GM18868 (cell line): ENCODE measurements at regions not wholly inside any gene's neighbourhood (a gene's known extent, or its start where the extent isn't known, plus 50 kb on each side); places are given as distances from the start of the nearest gene placed in this dataset.

Experiments
- ATAC-seq: cut with Tn5 transposase; IDR thresholded peaks from one replicate; pipeline ENCODE4 v1.9.1; 2021; ENCODE audit warnings: mild to moderate bottlenecking, moderate library complexity; ENCODE audit not compliant: unreplicated experiment

DNA sequence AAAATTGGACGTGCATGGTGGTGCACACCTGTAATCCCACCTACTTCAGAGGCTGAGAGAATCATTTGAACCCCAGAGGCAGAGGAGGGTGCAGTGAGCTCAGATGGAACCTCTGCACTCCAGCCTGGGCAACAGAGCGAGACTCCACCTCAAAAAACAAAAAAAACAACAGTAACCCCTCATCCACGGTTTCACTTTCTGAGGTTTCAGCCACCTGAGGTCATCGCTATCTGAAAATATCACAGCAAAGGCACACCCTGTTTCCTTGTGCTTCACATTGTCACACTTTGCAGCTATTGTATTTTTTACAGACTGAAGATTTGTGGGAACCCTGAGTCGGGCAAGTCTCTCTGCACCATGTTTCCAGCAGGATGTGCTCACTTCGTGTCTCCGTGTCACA is 54.1 kb upstream of the FOXQ1 start:
- ATAC-seq, result no peak

DNA sequence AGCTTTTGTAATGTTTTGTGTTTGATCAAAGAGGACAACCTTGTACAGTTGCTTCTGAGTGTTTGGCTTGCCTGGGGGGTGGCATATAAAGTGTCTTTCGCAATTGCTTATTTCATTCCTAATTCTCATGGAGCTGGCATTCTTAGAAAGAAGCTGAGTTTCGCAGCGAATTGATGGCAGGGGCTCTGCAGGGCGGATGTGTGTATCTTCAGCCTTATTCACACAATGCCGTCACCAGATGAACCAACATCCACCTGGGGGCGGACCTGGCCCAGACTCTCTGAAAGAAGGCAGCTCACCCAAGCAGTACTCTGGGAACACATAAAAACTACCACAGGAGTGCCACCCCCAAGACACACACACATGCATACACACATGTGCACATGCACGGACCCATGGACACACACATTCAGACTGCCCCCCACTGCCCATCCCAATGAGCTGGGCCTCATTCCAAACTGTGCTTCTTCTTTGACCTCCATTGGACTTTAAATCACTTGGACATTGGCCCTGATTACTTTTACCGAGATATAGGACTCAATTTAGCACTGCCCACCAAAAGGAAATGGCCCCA is 55.4 kb upstream of the FOXQ1 start:
- no peak for ATAC-seq

DNA sequence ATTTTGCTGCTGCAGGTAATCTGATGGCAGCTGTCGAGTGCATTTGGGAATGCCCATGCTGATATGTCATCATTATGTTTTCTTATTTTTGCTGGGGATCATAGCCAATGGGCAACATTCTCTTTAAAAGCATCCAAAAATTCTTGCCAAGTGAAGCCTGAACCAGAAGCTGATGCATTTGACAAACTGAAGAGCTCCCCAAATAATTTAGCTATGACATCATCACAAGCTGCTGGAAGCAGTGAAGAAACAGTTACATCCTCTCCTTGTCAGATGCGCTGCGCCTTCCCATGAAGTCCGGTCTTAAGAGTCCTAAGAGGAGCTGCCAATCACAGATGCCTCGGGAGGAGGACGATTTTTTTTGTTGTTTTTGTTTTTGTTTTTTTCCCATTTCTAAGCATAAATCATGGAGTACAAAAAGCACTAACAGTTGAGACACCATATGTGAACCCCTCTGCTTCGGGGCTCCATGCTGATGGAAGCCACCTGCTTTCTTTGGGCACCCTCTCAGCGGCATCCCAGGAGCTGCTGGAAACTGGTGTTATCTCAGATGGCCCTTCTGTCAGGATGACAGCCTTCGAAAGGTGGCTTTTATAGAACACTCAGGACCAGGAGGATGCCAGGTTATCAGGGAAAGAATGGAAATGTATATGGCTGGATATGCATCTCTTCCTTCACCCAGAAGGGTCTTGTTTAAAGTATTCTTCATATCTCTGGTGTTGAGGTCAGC is 56.1 kb upstream of the FOXQ1 start:
- no peak for ATAC-seq

DNA sequence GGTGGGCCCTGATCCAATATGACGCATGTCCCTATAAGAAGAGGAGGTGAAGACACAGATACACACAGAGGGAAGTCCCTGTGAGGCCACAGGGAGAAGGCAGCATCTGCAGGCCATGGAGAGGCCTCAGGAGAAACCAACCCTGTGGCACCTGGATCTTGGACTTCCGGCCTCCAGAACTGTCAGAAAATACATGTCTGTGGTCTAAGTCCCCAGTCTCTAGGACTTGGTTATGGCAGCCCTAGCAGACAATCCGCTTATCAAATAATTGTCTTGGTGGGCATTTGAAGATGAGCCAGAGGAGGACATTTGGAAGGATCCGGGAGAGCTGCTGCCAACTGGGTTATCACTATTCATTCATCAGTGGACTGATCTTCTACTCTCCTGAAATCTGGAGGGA is 57.6 kb upstream of the FOXQ1 start:
- no peak for ATAC-seq

DNA sequence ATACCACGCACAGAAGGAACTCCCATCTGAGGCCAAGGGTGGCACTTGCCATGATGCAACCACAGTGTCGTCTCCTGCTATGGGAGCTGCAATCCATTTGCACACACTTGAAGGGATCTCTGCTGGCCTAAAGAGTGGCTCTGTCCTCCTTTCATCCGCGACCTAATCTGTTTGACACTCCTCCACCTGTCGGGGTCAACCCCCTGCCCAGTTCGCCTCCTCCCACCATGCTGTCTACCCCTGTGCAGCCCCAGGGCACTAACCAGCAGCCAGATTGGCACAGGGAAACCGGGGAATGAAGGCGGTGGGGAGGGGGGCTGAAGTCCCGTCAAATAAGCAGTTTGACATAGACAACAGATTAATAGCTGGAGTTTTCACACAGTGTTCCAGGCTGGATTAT is 58.1 kb upstream of the FOXQ1 start:
- no peak for ATAC-seq

DNA sequence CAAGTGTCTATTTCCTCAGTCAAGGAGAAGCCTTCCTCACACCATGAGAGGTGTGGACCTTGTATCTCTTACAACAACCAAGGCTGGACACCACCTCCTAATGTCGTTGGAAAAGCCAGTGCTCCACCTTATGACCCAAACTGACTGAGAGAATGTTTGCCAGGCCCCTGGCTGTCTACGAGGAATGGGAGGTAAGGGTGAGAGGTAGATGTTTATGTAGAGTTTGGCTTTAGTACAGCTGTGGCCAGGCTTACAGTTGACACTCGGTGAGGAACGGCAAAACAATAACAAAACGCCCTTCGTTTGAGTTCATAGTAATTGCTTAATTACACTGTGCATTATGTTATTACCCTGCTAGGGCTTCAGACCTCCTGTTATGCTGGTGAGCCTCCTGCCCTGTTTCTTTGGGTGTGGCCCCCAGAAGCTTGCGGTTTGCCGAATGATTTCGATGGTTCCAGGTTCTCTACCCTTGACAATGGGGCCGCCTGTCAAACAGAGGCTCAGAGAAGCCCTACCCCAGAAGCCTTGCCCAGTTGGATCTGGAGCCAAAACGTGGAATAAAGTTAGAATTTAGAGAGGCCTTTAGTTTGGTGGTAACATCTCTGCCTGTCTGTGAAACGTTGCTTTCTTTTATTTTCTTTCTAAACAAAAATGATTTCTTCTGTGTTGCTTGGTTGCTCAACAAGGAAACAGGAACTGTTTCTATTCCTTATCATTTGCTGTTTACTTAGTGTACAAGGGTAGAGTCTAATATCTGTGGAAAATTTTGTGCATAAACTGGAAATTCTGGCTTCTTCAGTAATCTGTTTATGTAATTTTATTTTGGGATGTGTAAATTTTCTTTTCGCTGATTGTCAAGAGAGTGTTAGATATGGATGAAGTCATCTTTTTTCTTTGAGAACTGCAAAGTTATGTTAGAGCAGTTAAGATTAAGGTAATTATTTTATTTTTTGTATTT is 60.4 kb upstream of the FOXQ1 start:
- ATAC-seq, result no peak

DNA sequence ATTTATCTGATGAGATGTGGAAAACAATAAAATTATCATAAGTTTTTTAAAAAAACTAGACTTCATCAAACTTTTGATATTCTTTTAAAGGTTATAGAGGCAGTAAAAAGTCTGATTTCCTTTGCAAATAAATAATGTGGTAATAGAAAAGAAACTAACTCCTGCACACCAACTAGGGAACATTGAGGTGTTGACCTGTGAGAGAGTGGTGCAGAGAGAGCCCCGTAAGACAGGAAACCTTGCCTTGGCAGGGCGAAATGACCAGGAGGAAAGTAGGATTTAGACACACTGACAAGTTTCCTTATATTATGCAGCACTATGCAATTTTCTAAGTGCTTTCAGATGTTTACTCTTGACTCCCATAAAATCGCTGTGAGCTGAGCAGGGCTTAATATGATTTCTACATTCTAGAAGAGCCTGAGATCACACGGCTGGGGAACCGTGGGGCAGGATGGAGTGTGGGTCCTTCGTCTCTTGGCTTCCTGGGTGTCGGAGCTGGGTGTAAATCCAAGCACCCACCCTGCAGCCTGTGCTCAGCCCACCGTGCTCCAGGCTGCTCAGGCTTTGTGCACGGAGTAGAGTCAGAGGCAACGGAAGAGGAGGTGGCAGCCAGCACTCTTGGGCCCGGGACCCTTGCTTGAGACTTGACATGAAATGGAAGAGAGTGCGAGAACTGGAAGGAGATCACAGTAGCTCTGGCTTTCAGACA is 61.3 kb upstream of the FOXQ1 start:
- ATAC-seq, result no peak

DNA sequence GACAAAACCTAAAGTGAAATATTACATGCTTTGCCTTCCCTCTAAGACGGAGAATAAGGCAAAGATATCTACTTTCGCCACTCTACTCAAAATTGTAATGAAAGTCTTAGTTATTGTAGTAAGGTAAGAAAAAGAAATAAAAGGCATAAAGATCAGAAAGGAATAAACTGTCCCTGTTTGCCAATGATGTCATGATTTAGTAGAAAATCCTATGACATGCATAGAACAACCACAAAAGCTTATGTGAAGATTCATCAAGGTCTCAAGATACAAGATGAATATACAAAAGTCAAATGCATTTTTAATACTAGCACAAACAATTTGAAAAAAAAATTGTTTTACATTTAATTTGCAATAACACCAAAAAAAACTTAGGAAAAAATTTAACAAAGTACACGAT is 64.0 kb upstream of the FOXQ1 start:
- no peak for ATAC-seq

DNA sequence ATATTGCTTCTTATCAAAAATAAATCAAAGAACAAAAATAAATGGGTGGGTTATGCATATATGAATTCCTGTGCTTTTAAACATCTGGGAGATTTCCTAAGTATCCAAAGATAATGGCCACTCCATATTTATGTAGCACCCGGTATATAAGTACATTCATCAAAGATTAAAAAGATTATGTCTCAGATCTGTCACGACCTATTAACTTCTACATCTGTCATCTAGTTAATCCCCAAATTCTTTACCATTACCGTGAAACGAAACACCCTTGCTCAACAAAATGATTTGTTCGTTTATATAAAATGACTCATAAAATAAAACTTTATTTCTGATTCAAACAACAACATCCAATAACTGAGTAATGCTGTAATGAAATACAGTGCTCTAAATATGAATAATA is 64.8 kb upstream of the FOXQ1 start:
- ATAC-seq, result no peak

DNA sequence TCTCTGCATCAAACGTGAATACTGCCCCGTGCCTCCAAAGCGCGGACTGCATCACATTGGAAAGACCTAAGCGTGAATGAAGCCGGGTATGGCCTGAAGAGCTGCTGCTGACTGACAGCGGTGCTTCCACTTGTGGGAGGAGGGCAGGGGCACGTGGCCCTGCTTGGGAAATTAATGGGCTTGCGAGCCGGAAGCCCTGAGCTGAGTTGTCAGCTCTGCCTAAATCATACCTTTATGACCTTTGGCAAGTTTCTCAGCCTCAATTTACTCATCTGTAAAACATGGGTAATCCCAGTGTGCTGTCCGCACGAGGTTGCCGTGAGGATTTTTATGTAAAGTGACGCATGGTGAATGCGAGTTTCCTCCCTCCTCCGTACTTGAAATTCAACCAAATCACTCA is 67.0 kb upstream of the FOXQ1 start:
- ATAC-seq, result no peak

DNA sequence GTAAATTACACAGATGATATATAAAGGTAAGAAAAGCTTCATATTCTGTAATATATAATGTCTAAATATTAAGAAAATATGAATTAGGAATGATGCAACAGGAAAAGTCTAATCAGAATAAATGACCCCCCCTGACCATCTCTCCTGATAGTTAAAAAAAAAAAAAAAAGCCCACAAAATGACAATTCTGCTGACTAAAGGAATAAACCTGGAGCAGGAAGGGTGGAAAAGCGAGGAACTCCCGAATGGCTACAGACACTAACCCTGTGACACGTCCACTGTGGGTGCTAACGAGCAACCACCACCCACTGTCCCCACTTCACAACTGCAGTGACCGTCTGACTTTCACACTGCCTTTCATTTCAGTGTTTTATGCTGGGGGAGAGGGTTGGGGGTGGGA is 67.6 kb upstream of the FOXQ1 start:
- ATAC-seq, result no peak

DNA sequence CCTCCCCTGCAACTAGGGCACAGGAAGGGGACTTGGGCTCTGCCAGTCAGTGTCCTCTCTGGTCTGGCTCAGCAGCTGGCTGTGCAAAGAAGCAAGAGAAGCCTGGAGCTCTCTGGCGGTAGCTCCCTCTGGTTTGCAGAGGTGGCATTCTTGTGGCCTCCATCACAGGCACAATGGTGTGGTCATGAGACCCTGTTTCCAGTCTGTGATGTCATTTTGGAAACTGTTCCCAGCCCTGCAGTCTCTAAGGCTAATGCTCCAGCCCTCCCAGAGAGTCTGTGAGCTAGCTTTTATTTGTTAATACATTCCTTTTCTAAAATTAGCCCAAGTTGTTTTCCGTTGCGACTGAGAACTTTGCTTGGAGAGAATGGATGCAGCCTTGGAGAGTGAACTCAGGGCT is 69.5 kb upstream of the FOXQ1 start:
- no peak for ATAC-seq

DNA sequence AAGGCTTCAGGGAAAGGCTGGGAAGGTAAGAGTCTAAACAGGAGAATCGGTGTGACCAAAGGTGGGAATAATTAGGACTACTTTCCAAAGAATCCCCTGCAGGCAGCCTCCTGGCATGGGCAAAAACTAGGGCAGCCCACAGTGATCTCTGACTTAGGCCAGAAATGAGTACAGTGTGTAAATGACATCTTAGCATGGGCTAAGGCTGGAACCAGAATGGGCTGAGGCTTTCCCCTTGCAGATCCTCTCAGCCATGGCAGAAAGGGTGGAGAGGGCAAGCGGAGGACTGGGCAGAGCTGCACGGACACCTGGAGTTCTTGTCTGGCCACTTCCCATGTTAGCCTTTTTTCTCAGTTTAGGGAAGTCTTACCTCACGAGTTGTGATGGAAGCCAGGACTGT is 69.9 kb upstream of the FOXQ1 start:
- no peak for ATAC-seq

DNA sequence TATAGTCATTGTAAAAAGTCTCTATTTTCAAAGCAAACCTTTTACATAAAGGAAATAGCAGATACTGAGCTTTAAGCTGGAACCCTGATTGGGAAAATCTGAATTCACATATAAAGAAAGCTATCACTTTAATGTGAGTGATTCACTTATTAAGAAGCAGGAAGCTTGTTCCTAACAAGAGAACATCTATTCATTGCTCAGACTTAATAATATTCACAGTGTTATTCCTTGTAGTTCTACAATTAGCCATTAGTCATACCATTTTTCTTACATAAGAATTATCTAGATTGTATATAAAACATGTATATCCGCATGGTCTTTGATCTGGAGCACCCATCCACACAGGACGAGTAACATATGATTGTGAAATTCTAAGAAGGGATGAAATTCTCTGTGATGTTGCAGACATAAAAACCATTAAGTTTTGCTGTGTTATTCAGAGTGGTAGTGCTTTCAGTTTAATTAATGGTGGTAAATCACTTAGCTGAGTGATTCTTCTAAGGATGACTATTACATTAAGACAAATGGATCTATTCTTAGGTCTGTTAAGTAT is 71.1 kb upstream of the FOXQ1 start:
- ATAC-seq, result no peak

DNA sequence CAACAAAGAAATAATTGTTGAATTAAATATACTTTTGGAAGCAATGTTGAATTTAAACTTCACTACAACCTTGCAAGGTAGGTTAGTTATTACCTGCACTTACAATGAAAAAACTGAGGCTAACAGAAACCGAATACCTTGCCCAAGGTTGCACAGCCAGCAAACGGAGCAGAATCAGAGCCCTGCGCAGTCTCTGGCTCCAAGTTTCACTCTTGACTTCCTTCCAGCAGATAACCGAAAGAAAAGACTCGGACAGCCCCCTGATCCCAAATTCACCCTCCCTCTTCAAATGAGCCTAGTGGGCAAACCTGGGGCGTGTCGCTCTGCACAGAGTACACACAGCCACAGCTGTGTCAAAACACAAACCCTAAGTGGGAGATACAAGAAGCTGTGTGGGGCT is 72.1 kb upstream of the FOXQ1 start:
- ATAC-seq, result no peak

DNA sequence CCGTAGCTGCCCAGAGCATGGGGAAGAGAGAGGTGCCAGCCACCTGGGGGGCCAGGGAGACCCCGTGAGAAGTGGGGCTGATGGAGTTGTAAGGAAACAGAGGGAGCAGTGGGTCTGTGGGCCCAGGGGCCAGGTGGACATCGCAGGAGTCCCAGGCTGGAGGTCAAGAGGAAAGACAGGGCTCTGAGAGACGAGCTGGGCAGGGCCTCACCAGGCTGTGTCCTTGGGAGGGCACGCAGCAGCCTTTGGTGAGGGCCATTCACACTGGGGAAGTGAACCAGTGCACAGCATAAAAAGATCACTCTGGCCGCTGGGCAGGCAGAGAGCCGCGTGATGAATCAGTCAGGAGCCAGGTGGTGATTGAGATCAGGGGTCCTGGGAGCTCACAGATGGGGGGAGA is 73.9 kb upstream of the FOXQ1 start:
- ATAC-seq, result no peak

DNA sequence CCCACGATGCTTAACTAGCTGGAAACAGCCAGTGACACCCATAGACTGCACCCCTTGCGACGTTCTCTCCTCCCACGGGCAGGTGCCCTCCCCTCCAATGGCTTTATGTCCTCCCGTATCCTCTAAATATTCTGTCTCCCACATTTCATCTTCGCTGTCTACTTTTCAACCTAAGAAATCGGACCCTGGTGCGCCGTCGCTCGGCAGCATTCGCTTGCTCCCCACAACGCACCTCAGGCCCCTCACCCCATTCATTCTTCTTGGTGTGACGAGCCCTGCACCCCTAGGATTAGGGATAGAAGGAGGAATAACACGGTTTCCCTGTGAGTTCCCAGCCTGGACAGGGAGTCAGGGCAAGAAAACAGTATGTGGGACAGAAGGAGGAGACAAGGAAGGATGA is 74.3 kb upstream of the FOXQ1 start:
- ATAC-seq, result no peak

DNA sequence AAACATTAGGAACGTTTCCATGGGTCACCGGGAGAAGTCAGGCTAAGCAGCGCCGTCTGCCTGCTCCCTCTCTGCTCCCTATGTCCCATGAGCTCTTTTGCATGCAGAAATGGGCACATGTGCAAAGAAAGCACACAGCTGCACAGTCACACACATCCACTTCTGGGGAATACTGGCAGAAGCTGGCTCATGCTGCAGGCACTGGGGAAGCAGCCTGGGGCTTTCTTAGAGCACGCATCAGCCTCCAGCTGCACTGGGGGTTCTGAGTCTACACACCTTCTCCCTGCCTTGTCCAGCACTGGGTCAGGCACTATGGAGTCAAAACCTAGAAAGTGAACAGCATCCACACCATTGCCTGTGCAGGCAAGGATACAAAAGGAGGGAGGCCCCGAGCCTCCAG is 76.1 kb upstream of the FOXQ1 start:
- no peak for ATAC-seq

DNA sequence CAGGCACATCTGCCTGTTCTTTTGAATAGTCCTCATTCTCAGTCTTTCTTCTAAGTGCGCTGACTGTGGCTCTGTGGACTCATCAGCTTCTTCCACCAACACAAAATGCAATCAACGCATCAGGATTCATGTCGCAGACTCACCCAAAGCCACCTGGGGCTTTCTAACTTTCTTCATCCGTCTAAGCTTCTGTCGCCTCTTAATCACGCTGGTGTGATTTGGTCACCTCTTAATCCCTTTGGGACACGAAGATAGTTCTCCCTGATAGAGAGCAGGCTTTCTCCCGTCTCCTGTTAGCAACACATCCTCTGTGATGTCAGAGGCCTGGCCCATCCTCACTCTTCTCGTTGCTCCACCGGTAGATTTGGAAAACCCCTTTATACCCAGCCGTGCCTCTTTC is 78.0 kb upstream of the FOXQ1 start:
- ATAC-seq, result no peak

DNA sequence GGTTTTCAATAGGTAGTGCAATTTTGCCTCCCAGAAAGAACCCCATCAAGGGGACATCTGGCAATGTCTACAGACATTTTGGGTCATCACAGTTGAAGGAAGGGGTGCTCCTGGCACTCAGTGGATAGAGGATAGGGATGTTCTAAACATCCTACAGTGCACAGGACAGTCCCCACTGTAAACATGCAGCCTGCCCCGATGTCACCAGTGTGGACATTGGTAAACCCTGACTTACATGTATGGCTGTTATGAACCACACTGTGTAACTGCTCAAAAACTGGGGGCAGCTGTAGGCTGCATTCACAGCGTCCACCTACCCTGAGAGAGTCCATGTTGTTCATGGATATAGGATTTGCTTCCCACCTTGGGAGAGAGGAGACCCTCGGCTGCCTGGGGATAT is 79.3 kb upstream of the FOXQ1 start:
- ATAC-seq, result no peak

DNA sequence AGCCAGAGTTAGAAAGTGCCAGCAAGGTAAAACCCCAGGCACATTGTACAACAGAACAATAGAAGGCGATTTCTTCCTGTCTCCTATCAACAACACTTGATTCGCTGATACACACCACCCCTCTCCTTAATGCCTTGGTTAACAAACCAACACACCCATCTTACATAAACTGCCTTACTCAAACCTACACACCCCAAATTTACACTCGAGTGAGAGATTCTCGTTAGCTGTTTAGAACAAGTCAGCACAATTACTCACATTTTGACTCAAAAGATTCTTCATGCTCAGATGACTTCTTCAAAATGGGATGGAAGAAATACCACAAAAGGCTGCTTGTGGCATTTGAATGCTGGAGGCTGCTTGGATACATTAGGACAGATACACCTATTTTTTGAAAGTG is 80.0 kb upstream of the FOXQ1 start:
- ATAC-seq, result no peak
